ENCODE measurements at regions not wholly inside any gene's neighbourhood (a gene's known extent, or its start where the extent isn't known, plus 50 kb on each side); places are given as distances from the start of the nearest gene placed in this dataset.

DNA sequence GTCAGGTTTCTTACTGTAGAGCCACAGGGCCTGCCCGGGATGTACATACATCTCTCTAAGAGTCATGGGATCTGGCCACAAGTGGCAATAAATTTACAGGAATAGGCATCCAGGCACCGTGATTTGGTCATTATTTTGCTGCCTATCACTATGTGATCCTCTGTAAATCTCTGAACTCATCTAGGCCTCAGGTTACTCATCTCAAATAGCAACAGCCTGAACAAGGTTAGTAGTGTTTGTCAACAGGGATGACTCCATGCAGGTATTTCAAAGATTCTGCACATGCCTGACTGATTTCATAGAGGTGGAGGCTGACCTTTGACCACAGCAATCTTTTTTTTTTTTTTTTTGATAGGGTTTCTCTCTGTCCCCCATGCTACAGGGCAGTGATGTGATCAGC lies 88.8 kb upstream of the TBL1XR1 start:
- TF ChIP-seq POLR2A (IDR thresholded peaks at IDR 0.05): no peak
- TF ChIP-seq, protein P1, sequence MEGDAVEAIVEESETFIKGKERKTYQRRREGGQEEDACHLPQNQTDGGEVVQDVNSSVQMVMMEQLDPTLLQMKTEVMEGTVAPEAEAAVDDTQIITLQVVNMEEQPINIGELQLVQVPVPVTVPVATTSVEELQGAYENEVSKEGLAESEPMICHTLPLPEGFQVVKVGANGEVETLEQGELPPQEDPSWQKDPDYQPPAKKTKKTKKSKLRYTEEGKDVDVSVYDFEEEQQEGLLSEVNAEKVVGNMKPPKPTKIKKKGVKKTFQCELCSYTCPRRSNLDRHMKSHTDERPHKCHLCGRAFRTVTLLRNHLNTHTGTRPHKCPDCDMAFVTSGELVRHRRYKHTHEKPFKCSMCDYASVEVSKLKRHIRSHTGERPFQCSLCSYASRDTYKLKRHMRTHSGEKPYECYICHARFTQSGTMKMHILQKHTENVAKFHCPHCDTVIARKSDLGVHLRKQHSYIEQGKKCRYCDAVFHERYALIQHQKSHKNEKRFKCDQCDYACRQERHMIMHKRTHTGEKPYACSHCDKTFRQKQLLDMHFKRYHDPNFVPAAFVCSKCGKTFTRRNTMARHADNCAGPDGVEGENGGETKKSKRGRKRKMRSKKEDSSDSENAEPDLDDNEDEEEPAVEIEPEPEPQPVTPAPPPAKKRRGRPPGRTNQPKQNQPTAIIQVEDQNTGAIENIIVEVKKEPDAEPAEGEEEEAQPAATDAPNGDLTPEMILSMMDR (IDR thresholded peaks at IDR 0.05): no peak

Measured in breast epithelium (tissue), 3 donors.